ENCODE measurements at regions not wholly inside any gene's neighbourhood (a gene's known extent, or its start where the extent isn't known, plus 50 kb on each side); places are given as distances from the start of the nearest gene placed in this dataset.

DNA sequence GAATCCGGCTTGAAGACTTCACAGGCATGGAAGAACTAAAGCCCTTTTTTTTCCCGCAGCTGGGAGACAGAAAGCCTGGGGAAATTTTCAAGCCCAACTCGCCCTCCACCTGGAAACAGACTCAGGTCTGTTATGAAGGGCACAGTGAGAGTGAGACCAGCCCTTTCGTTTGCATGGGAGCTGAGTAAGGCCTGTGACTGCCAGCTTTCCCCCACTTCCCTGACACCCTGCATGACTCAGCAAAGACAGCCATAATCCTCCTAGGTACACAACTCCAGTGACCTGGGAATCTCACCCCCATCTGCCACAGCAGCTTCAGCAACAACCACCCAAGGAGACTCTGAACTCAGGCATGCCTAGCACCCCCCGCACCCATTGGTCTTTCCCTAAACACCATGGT lies 87.6 kb upstream of the ZNF91 start:
- Histone ChIP-seq H4K8ac (replicated peaks; ENCODE audit: insufficient read length, low read depth, low read length) (no peak overlapping the region), H2BK120ac (ENCODE audit: low read depth, low read length, poor library complexity, severe bottlenecking) (no peak overlapping the region), H3K79me1 (ENCODE audit: insufficient read depth, low read depth, low read length, poor library complexity, severe bottlenecking) (no peaks in the 10 kb centered on the region), H4K20me1 (ENCODE audit: control insufficient read depth, insufficient read depth, insufficient read length) (no peaks in the 10 kb centered on the region), H3K9ac (ENCODE audit: extremely low read depth, insufficient read length, low read length) (no peak overlapping the region), H2BK12ac (ENCODE audit: insufficient read length, low read depth, low read length) (no peak overlapping the region), H3K27ac (ENCODE audit: insufficient read length, low read depth, low read length) (no peak overlapping the region), H3K4me1 (ENCODE audit: insufficient read depth, low read length) (no peaks in the 10 kb centered on the region), H4K91ac (ENCODE audit: insufficient read length, low read depth, low read length) (no peak overlapping the region), H2AK5ac (ENCODE audit: insufficient read length, low read length) (no peak overlapping the region), H3K18ac (ENCODE audit: insufficient read length, low read depth, low read length) (no peak overlapping the region), H2BK20ac (ENCODE audit: low read depth, low read length, poor library complexity, severe bottlenecking) (no peak overlapping the region), H3K14ac (ENCODE audit: insufficient read depth, low read length) (no peak overlapping the region), H3K9me3 (ENCODE audit: control insufficient read depth, low read depth, low read length) (peaks cover 27% of the 10 kb centered on the region), H2BK5ac (ENCODE audit: insufficient read length, low read length) (no peak overlapping the region), H3K4ac (ENCODE audit: low read depth, low read length) (no peak overlapping the region), H3K56ac (ENCODE audit: insufficient read length, low read depth, low read length) (no peak overlapping the region), H2BK15ac (ENCODE audit: low read depth, low read length) (no peak overlapping the region), H4K5ac (ENCODE audit: insufficient read length, low read depth, low read length) (no peak overlapping the region), H3K23ac (ENCODE audit: insufficient read length, low read depth, low read length) (no peak overlapping the region), H3K23me2 (ENCODE audit: insufficient read length, low read depth, low read length, poor library complexity, severe bottlenecking) (no peaks in the 10 kb centered on the region), H3K79me2 (ENCODE audit: insufficient read depth, low read length) (no peaks in the 10 kb centered on the region), H2AFZ (ENCODE audit: low read length) (no peak overlapping the region), H3K27me3 (ENCODE audit: insufficient read depth, low read length) (no peaks in the 10 kb centered on the region), H3T11ph (ENCODE audit: low read length) (no peak overlapping the region), H3K4me2 (ENCODE audit: insufficient read depth, insufficient read length, low read length) (no peak overlapping the region)
- no CpG with 5 or more reads among the region's 5 CpGs for WGBS (ENCODE audit: extremely low coverage, insufficient read length, low lambda C conversion rate)
- H3K4me1 Mint-ChIP-seq, result no peaks in the 10 kb centered on the region
- H3K27me3 Mint-ChIP-seq (ENCODE audit: low read depth), result no peaks in the 10 kb centered on the region; the same call in 1 of the 2 replicates
- no peak overlapping the region for H3K4me3 Mint-ChIP-seq
- peaks cover 94 to 97% of the 10 kb centered on the region in 2 experiments for H3K9me3 Mint-ChIP-seq
- no peak for DNase-seq
- peaks cover 4 to 38% (median 5%) of the 10 kb centered on the region in 3 experiments; a peak in 6 of 7 replicates for H3K36me3 Mint-ChIP-seq (ENCODE audit: insufficient read depth in 1 of 3, low read depth in 3 of 3)
- H3K27ac Mint-ChIP-seq, result no peak overlapping the region
- TF ChIP-seq, protein P1, sequence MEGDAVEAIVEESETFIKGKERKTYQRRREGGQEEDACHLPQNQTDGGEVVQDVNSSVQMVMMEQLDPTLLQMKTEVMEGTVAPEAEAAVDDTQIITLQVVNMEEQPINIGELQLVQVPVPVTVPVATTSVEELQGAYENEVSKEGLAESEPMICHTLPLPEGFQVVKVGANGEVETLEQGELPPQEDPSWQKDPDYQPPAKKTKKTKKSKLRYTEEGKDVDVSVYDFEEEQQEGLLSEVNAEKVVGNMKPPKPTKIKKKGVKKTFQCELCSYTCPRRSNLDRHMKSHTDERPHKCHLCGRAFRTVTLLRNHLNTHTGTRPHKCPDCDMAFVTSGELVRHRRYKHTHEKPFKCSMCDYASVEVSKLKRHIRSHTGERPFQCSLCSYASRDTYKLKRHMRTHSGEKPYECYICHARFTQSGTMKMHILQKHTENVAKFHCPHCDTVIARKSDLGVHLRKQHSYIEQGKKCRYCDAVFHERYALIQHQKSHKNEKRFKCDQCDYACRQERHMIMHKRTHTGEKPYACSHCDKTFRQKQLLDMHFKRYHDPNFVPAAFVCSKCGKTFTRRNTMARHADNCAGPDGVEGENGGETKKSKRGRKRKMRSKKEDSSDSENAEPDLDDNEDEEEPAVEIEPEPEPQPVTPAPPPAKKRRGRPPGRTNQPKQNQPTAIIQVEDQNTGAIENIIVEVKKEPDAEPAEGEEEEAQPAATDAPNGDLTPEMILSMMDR (conservative IDR thresholded peaks at IDR 0.05), result no peak

Data from H9 (cell line).